ENCODE measurements at regions not wholly inside any gene's neighbourhood (a gene's known extent, or its start where the extent isn't known, plus 50 kb on each side); places are given as distances from the start of the nearest gene placed in this dataset.
"Not testable (repeated sequence)": the region's sequence is repeated elsewhere in the genome, so short reads cannot be mapped to it uniquely, and the experiment has no call there.

- DNase-seq = no peak
Observed at GRCh38 chr7:114273218-114273617, 141.4 kb upstream of the FOXP2 start.

GRCh38 chr7:114269714-114270113 lies 144.9 kb upstream of the FOXP2 start:
- no peak for DNase-seq

GRCh38 chr7:114267550-114267949 lies 147.1 kb upstream of the FOXP2 start:
- DNase-seq = not testable (repeated sequence)

- DNase-seq = no peak
Observed at GRCh38 chr7:114264023-114264422, 150.6 kb upstream of the FOXP2 start.

- no peak for DNase-seq
Observed at GRCh38 chr7:114263219-114263618, 151.4 kb upstream of the FOXP2 start.

GRCh38 chr7:114255404-114255841 lies 159.2 kb upstream of the FOXP2 start:
- DNase-seq = no peak

- DNase-seq = no peak
Observed at GRCh38 chr7:114243646-114244045, 171.0 kb upstream of the FOXP2 start.

GRCh38 chr7:114242992-114243507 lies 171.6 kb upstream of the FOXP2 start:
- no peak for DNase-seq

- no peak for DNase-seq
Observed at GRCh38 chr7:114229246-114229645, 185.4 kb upstream of the FOXP2 start.

- DNase-seq = no peak
Observed at GRCh38 chr7:114225784-114226183, 188.8 kb upstream of the FOXP2 start.

GRCh38 chr7:114218283-114218682 lies 196.3 kb upstream of the FOXP2 start:
- no peak for DNase-seq

- DNase-seq = no peak
Observed at GRCh38 chr7:114217026-114217806, 197.4 kb upstream of the FOXP2 start.

GRCh38 chr7:114214466-114214865 lies 200.1 kb upstream of the FOXP2 start:
- DNase-seq = no peak

- no peak for DNase-seq
Observed at GRCh38 chr7:114212721-114213429, 201.7 kb upstream of the FOXP2 start.

GRCh38 chr7:114209968-114210367 lies 204.6 kb upstream of the FOXP2 start:
- DNase-seq = no peak

GRCh38 chr7:114206688-114207087 lies 207.9 kb upstream of the FOXP2 start:
- DNase-seq = no peak

- no peak for DNase-seq
Observed at GRCh38 chr7:114196517-114196916, 218.1 kb upstream of the FOXP2 start.

GRCh38 chr7:114190387-114190786 lies 224.2 kb upstream of the FOXP2 start:
- no peak for DNase-seq

GRCh38 chr7:114183311-114184088 lies 231.1 kb upstream of the FOXP2 start:
- no peak for DNase-seq

- DNase-seq = no peak
Observed at GRCh38 chr7:114182837-114183236, 231.8 kb upstream of the FOXP2 start.

- DNase-seq = no peak
Observed at GRCh38 chr7:114181280-114181679, 233.3 kb upstream of the FOXP2 start.

- no peak for DNase-seq
Observed at GRCh38 chr7:114180556-114181266, 233.9 kb upstream of the FOXP2 start.

- DNase-seq = no peak
Observed at GRCh38 chr7:114175125-114175524, 239.5 kb upstream of the FOXP2 start.

Data from stimulated activated CD4-positive, alpha-beta T cell treated with anti-CD3 and anti-CD28 coated beads, Interleukin-4, amount 100 ng/mL, for 4 hours (primary cell).